ENCODE measurements at regions not wholly inside any gene's neighbourhood (a gene's known extent, or its start where the extent isn't known, plus 50 kb on each side); places are given as distances from the start of the nearest gene placed in this dataset.

GRCh38 chr1:222290866-222291265 lies 257.0 kb downstream of the HHIPL2 start:
- DNase-seq (ENCODE audit: low read depth), result no peak

- DNase-seq (ENCODE audit: low read depth), result no peak
Observed at GRCh38 chr1:222288053-222288452, 259.9 kb downstream of the HHIPL2 start.

GRCh38 chr1:222286011-222286410 lies 261.9 kb downstream of the HHIPL2 start:
- no peak for DNase-seq (ENCODE audit: low read depth)

GRCh38 chr1:222285526-222285925 lies 262.4 kb downstream of the HHIPL2 start:
- no peak for DNase-seq (ENCODE audit: low read depth)

GRCh38 chr1:222284466-222284865 lies 263.4 kb downstream of the HHIPL2 start:
- DNase-seq (ENCODE audit: low read depth), result no peak

GRCh38 chr1:222283147-222283768 lies 264.6 kb downstream of the HHIPL2 start:
- peak; percentile 51 for DNase-seq (ENCODE audit: low read depth)

- no peak for DNase-seq (ENCODE audit: low read depth)
Observed at GRCh38 chr1:222279591-222279990, 268.3 kb downstream of the HHIPL2 start.

- no peak for DNase-seq (ENCODE audit: low read depth)
Observed at GRCh38 chr1:222278501-222278900, 269.4 kb downstream of the HHIPL2 start.

GRCh38 chr1:222275729-222276465 lies 272.0 kb downstream of the HHIPL2 start:
- no peak for DNase-seq (ENCODE audit: low read depth)

- DNase-seq (ENCODE audit: low read depth), result no peak
Observed at GRCh38 chr1:222275001-222275728, 272.7 kb downstream of the HHIPL2 start.

GRCh38 chr1:222266223-222267196 lies 281.4 kb downstream of the HHIPL2 start:
- DNase-seq (ENCODE audit: low read depth), result no peak

GRCh38 chr1:222263791-222264190 lies 284.1 kb downstream of the HHIPL2 start:
- no peak for DNase-seq (ENCODE audit: low read depth)

GRCh38 chr1:222257027-222257426 lies 290.9 kb downstream of the HHIPL2 start:
- DNase-seq (ENCODE audit: low read depth), result no peak

- no peak for DNase-seq (ENCODE audit: low read depth)
Observed at GRCh38 chr1:222256058-222256457, 291.8 kb downstream of the HHIPL2 start.

- DNase-seq (ENCODE audit: low read depth), result no peak
Observed at GRCh38 chr1:222252788-222253187, 295.1 kb downstream of the HHIPL2 start.

- no peak for DNase-seq (ENCODE audit: low read depth)
Observed at GRCh38 chr1:222251847-222252246, 296.1 kb downstream of the HHIPL2 start.

GRCh38 chr1:222250376-222250775 lies 297.5 kb downstream of the HHIPL2 start:
- DNase-seq (ENCODE audit: low read depth), result no peak

- no peak for DNase-seq (ENCODE audit: low read depth)
Observed at GRCh38 chr1:222247811-222248310, 300.0 kb downstream of the HHIPL2 start.

- DNase-seq (ENCODE audit: low read depth), result no peak
Observed at GRCh38 chr1:222247081-222247480, 300.8 kb downstream of the HHIPL2 start.

GRCh38 chr1:222243902-222244301 lies 304.0 kb downstream of the HHIPL2 start:
- no peak for DNase-seq (ENCODE audit: low read depth)

GRCh38 chr1:222242492-222242891 lies 305.4 kb downstream of the HHIPL2 start:
- no peak for DNase-seq (ENCODE audit: low read depth)

All from forelimb muscle (tissue), 1 donor.